Kidney epithelial cell (primary cell): ENCODE measurements at regions not wholly inside any gene's neighbourhood (a gene's known extent, or its start where the extent isn't known, plus 50 kb on each side); places are given as distances from the start of the nearest gene placed in this dataset.

ENCODE experiments used
- DNase-seq: peaks from one replicate; pipeline ENCODE4 v3.0.0-alpha.2; 2010; ENCODE audit warnings: low read depth
- H3K27me3 ChIP-seq: 2 replicates; pipeline ENCODE4 v1.6.0; 2011; ENCODE audit warnings: low read length; ENCODE audit not compliant: control insufficient read depth, insufficient read depth
- H3K36me3 ChIP-seq: 2 replicates; pipeline ENCODE4 v1.5.1; 2011; ENCODE audit warnings: low read length; ENCODE audit not compliant: control insufficient read depth, insufficient read depth
- H3K4me3 ChIP-seq: 2 replicates; pipeline ENCODE4 v1.5.1; 2011; ENCODE audit warnings: low read depth, mild to moderate bottlenecking, control low read depth, low read length
- TF ChIP-seq, protein P1 (sequence below): IDR thresholded peaks from 2 replicates; pipeline ENCODE4 v1.5.1; 2011; ENCODE audit warnings: mild to moderate bottlenecking, moderate library complexity, low read length, control low read depth, inconsistent platforms; ENCODE audit not compliant: insufficient read depth, poor library complexity, severe bottlenecking

DNA sequence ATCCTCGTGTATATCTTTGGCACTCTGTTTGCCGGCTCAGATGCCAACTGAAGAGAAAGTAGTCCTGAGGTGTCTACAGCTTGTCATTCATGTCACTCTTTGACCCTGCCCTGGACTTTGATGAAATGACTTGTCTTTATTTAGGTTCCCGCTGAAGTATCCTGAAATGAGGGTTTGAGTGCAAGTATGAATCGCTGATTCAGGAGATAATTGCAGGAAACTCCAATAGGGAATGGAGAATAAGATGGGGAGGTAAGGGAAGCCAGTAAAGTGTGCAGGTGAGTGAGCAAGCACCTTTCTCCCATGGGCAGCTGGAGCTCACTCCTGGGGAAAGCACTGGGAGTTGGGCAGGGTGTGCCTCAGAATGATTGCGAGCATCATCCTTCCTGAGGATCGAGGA, 50.3 kb upstream of the ZFR start:
- TF ChIP-seq, protein P1, sequence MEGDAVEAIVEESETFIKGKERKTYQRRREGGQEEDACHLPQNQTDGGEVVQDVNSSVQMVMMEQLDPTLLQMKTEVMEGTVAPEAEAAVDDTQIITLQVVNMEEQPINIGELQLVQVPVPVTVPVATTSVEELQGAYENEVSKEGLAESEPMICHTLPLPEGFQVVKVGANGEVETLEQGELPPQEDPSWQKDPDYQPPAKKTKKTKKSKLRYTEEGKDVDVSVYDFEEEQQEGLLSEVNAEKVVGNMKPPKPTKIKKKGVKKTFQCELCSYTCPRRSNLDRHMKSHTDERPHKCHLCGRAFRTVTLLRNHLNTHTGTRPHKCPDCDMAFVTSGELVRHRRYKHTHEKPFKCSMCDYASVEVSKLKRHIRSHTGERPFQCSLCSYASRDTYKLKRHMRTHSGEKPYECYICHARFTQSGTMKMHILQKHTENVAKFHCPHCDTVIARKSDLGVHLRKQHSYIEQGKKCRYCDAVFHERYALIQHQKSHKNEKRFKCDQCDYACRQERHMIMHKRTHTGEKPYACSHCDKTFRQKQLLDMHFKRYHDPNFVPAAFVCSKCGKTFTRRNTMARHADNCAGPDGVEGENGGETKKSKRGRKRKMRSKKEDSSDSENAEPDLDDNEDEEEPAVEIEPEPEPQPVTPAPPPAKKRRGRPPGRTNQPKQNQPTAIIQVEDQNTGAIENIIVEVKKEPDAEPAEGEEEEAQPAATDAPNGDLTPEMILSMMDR = no peak
- no peak for DNase-seq
- Histone ChIP-seq H3K36me3 (no peaks in the 10 kb centered on the region), H3K27me3 (peaks cover 3% of the 10 kb centered on the region), H3K4me3 (no peak overlapping the region)
